ENCODE measurements at regions not wholly inside any gene's neighbourhood (a gene's known extent, or its start where the extent isn't known, plus 50 kb on each side); places are given as distances from the start of the nearest gene placed in this dataset.
"Not testable (repeated sequence)": the region's sequence is repeated elsewhere in the genome, so short reads cannot be mapped to it uniquely, and the experiment has no call there.

- no peak overlapping the region for H3K4me3 ChIP-seq (ENCODE audit: low read depth, low read length)
- CTCF ChIA-PET, result interaction anchor here (1.0 kb wide), 1 partner anchor 10 kb away, joined by 3 read pairs; no protein-coding TSS in a partner anchor
- POLR2A ChIA-PET, result no interaction called here
- DNase-seq (ENCODE audit: low read depth, low spot score), result no peak
- TF ChIP-seq CTCF (IDR thresholded peaks at IDR 0.05; ENCODE audit: insufficient read depth, low read length, missing control alignments), result no peak
These were observed 336.2 kb downstream of the SLC7A11 start for GRCh38 chr4:137905930-137906329.

- ChIA-PET POLR2A (no interaction called here), CTCF (no interaction called here)
- TF ChIP-seq CTCF (IDR thresholded peaks at IDR 0.05; ENCODE audit: insufficient read depth, low read length, missing control alignments), result no peak
- no peak for DNase-seq (ENCODE audit: low read depth, low spot score)
- H3K4me3 ChIP-seq (ENCODE audit: low read depth, low read length), result no peak overlapping the region
These were observed 341.0 kb downstream of the SLC7A11 start for GRCh38 chr4:137901114-137901513.

GRCh38 chr4:137896221-137896737 lies 345.9 kb downstream of the SLC7A11 start:
- ChIA-PET CTCF (interaction anchor here (0.9 to 1.1 kb wide), 2 partner anchors 9 to 167 kb away, joined by 3 read pairs; no protein-coding TSS in a partner anchor), POLR2A (interaction anchor here (0.6 kb wide), 1 partner anchor 64 kb away, joined by 3 read pairs; no protein-coding TSS in a partner anchor)
- TF ChIP-seq CTCF (IDR thresholded peaks at IDR 0.05; ENCODE audit: insufficient read depth, low read length, missing control alignments), result no peak
- no peak overlapping the region for H3K4me3 ChIP-seq (ENCODE audit: low read depth, low read length)
- no peak for DNase-seq (ENCODE audit: low read depth, low spot score)

- CTCF ChIA-PET; DNase-seq (ENCODE audit: low read depth, low spot score); H3K4me3 ChIP-seq (ENCODE audit: low read depth, low read length); POLR2A ChIA-PET: not testable (repeated sequence)
These were observed 346.6 kb downstream of the SLC7A11 start for GRCh38 chr4:137895515-137895914.

GRCh38 chr4:137892134-137892533 lies 350.0 kb downstream of the SLC7A11 start:
- CTCF ChIA-PET, result interaction anchor here (0.8 to 1.1 kb wide), 2 partner anchors 66 to 361 kb away, joined by 3 read pairs; no protein-coding TSS in a partner anchor

GRCh38 chr4:137890812-137891211 lies 351.3 kb downstream of the SLC7A11 start:
- H3K4me3 ChIP-seq (ENCODE audit: low read depth, low read length), result no peak overlapping the region
- ChIA-PET CTCF (interaction anchor here (1.1 kb wide), 1 partner anchor 199 kb away, joined by 3 read pairs; no protein-coding TSS in a partner anchor), POLR2A (no interaction called here)
- no peak for DNase-seq (ENCODE audit: low read depth, low spot score)
- TF ChIP-seq CTCF (IDR thresholded peaks at IDR 0.05; ENCODE audit: insufficient read depth, low read length, missing control alignments), result no peak

More at GRCh38 chr4:137892134-137892533, 350.0 kb downstream of the SLC7A11 start:
- DNase-seq (ENCODE audit: low read depth, low spot score), result no peak
- TF ChIP-seq CTCF (IDR thresholded peaks at IDR 0.05; ENCODE audit: insufficient read depth, low read length, missing control alignments), result no peak
- no peak overlapping the region for H3K4me3 ChIP-seq (ENCODE audit: low read depth, low read length)
- POLR2A ChIA-PET, result no interaction called here

- no peak for TF ChIP-seq CTCF (IDR thresholded peaks at IDR 0.05; ENCODE audit: insufficient read depth, low read length, missing control alignments)
- no peak overlapping the region for H3K4me3 ChIP-seq (ENCODE audit: low read depth, low read length)
- DNase-seq (ENCODE audit: low read depth, low spot score), result no peak
- POLR2A ChIA-PET, result no interaction called here
- CTCF ChIA-PET, result interaction anchor here (0.6 to 1.8 kb wide), 2 partner anchors 19 to 940 kb away, joined by 3 to 4 read pairs; no protein-coding TSS in a partner anchor
These were observed 349.3 kb upstream of the PCDH18 start for GRCh38 chr4:137881641-137882040.

- H3K4me3 ChIP-seq (ENCODE audit: low read depth, low read length); POLR2A ChIA-PET; DNase-seq (ENCODE audit: low read depth, low spot score); CTCF ChIA-PET: not testable (repeated sequence)
These were observed 335.8 kb upstream of the PCDH18 start for GRCh38 chr4:137868067-137868466.
